Muscle layer of colon (tissue), 2 donors: ENCODE measurements at regions not wholly inside any gene's neighbourhood (a gene's known extent, or its start where the extent isn't known, plus 50 kb on each side); places are given as distances from the start of the nearest gene placed in this dataset.
"Not testable (repeated sequence)": the region's sequence is repeated elsewhere in the genome, so short reads cannot be mapped to it uniquely, and the experiment has no call there.

ENCODE experiments used
- H3K27ac ChIP-seq: one replicate; pipeline ENCODE4 v1.7.0; 2013; ENCODE audit warnings: low read depth, mild to moderate bottlenecking, low read length, moderate library complexity
- H3K27me3 ChIP-seq, 2 donors: one replicate each; pipeline ENCODE4 v1.7.0; 2013; ENCODE audit warnings: low read length in 2 of 2, mild to moderate bottlenecking in 2 of 2; ENCODE audit not compliant: insufficient read depth in 2 of 2, control insufficient read depth in 1 of 2
- H3K36me3 ChIP-seq: one replicate; pipeline ENCODE4 v1.7.0; 2013; ENCODE audit warnings: mild to moderate bottlenecking, low read length; ENCODE audit not compliant: insufficient read depth
- H3K4me1 ChIP-seq: one replicate; pipeline ENCODE4 v1.7.0; 2013; ENCODE audit warnings: mild to moderate bottlenecking, low read length; ENCODE audit not compliant: insufficient read depth
- H3K4me3 ChIP-seq, 2 donors: one replicate each; pipeline ENCODE4 v1.7.0; 2013; ENCODE audit warnings: low read length in 2 of 2, low read depth in 1 of 2, mild to moderate bottlenecking in 1 of 2, moderate library complexity in 1 of 2
- H3K9ac ChIP-seq: one replicate; pipeline ENCODE4 v1.7.0; 2013; ENCODE audit warnings: low read length
- H3K9me3 ChIP-seq: one replicate; pipeline ENCODE4 v1.7.0; 2013; ENCODE audit warnings: mild to moderate bottlenecking, low read length
- donor health status: abdominal sarcoma.
- donor health status: Adenocarcinoma of cecum.

GRCh38 chr12:89205517-89205916, 146.8 kb downstream of the DUSP6 start:
- no peaks in the 10 kb centered on the region for H3K36me3 ChIP-seq

DNA sequence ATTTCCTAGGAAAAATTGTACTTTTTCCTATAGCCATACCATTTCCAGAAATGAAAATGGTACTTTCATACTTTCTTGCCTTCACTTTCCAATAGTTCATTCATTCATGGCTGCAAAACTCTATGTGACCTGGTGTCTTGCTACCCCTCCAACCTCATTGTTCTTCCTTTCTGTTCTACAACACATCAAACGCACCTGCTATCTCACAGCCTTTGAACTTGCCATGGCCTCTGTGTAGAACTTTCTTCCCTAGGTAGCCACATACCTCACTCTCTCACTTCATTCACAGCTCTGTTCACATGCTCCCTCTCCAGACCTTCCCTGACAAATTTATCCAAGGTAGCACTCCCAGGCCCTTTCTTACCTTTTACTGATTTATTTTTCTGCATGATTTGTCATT, 149.2 kb downstream of the DUSP6 start:
- Histone ChIP-seq H3K27me3 (no peaks in the 10 kb centered on the region), H3K9me3 (no peaks in the 10 kb centered on the region), H3K27ac (no peak overlapping the region), H3K4me3 (no peak overlapping the region), H3K4me1 (no peaks in the 10 kb centered on the region), H3K36me3 (no peaks in the 10 kb centered on the region), H3K9ac (no peak overlapping the region)

More at GRCh38 chr12:89205517-89205916, 146.8 kb downstream of the DUSP6 start:
- no peaks in the 10 kb centered on the region for H3K27me3 ChIP-seq
- no peak overlapping the region for H3K9ac ChIP-seq
- no peak overlapping the region for H3K27ac ChIP-seq
- H3K4me1 ChIP-seq = no peaks in the 10 kb centered on the region
- H3K4me3 ChIP-seq = no peak overlapping the region
- H3K9me3 ChIP-seq = no peaks in the 10 kb centered on the region

DNA sequence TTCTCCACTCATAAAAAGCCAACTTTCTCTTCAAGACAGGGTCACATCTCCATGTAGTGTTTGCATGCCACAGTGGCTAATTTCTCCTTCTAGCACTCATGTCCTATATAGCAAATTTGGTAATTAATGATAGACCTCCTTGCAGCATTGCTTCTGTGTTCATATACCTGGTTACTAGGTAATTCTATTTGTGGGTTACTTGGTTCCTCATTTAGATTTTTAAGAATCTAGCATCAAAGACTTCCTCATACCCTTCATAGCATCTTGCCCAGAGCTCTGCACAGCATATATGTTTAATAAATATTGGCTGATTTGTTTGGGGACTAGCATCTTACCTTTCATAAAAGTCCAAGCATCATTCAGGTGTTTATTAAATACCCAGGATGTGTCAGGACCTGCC, 152.1 kb downstream of the DUSP6 start:
- Histone ChIP-seq H3K9me3 (no peaks in the 10 kb centered on the region), H3K4me1 (no peaks in the 10 kb centered on the region), H3K27me3 (no peaks in the 10 kb centered on the region), H3K36me3 (no peaks in the 10 kb centered on the region), H3K27ac (no peak overlapping the region), H3K4me3 (no peak overlapping the region), H3K9ac (no peak overlapping the region)

DNA sequence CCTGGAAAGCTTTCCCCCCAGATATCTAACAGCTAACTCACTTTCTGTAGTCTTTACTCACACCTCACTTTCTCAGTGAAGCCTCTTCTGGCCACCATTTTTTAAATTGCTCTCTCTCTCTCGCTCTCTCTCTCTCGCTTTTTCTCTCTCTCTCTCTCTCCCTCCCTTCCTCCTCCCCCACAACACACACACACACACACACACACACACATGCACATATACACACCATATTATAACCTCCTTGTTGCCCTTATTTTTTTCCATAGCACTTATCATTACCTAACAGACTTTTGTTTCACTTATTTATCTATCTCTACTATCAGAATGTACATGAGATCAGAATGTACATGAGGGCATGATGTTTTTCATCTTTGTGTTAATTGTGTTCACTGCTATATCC, 156.8 kb downstream of the DUSP6 start:
- Histone ChIP-seq H3K4me3 (no peak overlapping the region), H3K27ac (no peak overlapping the region), H3K36me3 (no peaks in the 10 kb centered on the region), H3K9ac (no peak overlapping the region), H3K27me3 (no peaks in the 10 kb centered on the region), H3K9me3 (no peaks in the 10 kb centered on the region), H3K4me1 (no peaks in the 10 kb centered on the region)

DNA sequence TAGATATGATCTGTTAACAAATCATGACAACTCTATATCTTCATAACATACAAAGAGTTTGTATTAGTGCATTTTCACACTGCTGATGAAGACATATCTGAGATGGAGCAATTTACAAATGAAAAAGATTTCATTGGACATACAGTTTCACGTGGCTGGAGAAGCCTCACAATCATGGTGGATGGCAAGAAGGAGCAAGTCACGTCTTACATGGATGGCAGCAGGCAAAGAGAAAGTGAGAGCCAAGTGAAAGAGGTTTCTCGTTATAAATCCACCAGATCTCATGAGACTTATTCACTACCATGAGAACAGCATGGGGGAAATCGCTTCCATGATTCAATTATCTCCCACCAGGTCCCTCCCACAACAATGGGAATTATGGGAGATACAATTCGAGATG, 157.6 kb downstream of the DUSP6 start:
- H3K27ac ChIP-seq = no peak overlapping the region
- no peak overlapping the region for H3K4me3 ChIP-seq
- H3K9me3 ChIP-seq = peaks cover 2% of the 10 kb centered on the region
- H3K4me1 ChIP-seq = no peaks in the 10 kb centered on the region
- no peaks in the 10 kb centered on the region for H3K27me3 ChIP-seq
- H3K36me3 ChIP-seq = no peaks in the 10 kb centered on the region
- H3K9ac ChIP-seq = no peak overlapping the region

DNA sequence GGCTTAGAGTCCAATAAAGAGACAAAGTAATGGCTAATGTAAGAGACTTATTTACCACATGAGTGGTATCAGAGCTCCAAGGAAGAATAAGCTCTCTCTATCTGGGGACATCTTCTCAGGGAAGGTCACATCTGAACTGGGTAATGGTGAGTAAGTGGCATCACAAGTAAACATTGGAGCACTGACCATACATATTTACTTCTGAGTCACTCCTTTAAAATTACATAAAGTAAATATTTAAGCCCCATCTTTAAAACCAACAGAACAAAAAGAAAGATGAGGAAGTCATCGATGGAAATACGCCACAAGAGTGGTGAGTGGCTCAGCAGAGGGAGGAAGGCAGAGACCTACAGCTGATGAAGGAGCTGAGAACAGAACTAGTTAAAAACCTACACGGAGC, 159.9 kb downstream of the DUSP6 start:
- no peak overlapping the region for H3K9ac ChIP-seq
- peaks cover 9% of the 10 kb centered on the region for H3K9me3 ChIP-seq
- no peak overlapping the region for H3K4me3 ChIP-seq
- no peaks in the 10 kb centered on the region for H3K4me1 ChIP-seq
- no peak overlapping the region for H3K27ac ChIP-seq
- no peaks in the 10 kb centered on the region for H3K27me3 ChIP-seq
- H3K36me3 ChIP-seq = no peaks in the 10 kb centered on the region

- H3K27ac ChIP-seq, H3K9me3 ChIP-seq, H3K27me3 ChIP-seq, H3K9ac ChIP-seq, H3K4me1 ChIP-seq, H3K4me3 ChIP-seq, H3K36me3 ChIP-seq: not testable (repeated sequence)
Measured at GRCh38 chr12:89191597-89191996, 160.7 kb downstream of the DUSP6 start.

- Histone ChIP-seq H3K27me3 (no peaks in the 10 kb centered on the region), H3K4me3 (no peak overlapping the region), H3K4me1 (no peaks in the 10 kb centered on the region), H3K9ac (no peak overlapping the region), H3K36me3 (no peaks in the 10 kb centered on the region), H3K9me3 (peaks cover 9% of the 10 kb centered on the region), H3K27ac (no peak overlapping the region)
Measured at GRCh38 chr12:89189448-89189847, 162.9 kb downstream of the DUSP6 start.

DNA sequence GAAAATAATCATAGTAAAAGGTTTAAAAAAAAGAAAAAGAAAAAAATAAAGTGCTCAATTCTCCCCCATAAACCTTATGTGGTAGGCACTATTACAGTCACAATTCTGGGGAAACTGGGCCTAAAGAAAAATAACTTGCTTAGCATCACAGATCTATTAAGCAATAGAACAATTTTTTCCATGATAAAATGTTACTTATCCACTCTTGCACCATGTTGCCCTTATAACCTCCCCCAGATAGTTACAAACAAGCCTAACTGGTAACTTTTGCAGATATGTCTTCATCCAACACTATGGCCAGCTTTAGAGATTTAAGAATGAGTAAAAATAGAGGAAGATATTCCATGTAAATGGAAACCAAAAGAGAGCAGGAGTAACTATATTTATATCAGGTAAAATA, 164.8 kb downstream of the DUSP6 start:
- Histone ChIP-seq H3K9ac (no peak overlapping the region), H3K27ac (no peak overlapping the region), H3K4me3 (no peak overlapping the region), H3K9me3 (peaks cover 9% of the 10 kb centered on the region), H3K4me1 (no peaks in the 10 kb centered on the region), H3K27me3 (no peaks in the 10 kb centered on the region), H3K36me3 (no peaks in the 10 kb centered on the region)

GRCh38 chr12:89185889-89186288, 166.4 kb downstream of the DUSP6 start:
- Histone ChIP-seq H3K27ac (no peak overlapping the region), H3K9ac (no peak overlapping the region), H3K27me3 (no peaks in the 10 kb centered on the region), H3K4me1 (peaks cover 8% of the 10 kb centered on the region), H3K4me3 (no peak overlapping the region), H3K9me3 (peaks cover 9% of the 10 kb centered on the region), H3K36me3 (no peaks in the 10 kb centered on the region)

DNA sequence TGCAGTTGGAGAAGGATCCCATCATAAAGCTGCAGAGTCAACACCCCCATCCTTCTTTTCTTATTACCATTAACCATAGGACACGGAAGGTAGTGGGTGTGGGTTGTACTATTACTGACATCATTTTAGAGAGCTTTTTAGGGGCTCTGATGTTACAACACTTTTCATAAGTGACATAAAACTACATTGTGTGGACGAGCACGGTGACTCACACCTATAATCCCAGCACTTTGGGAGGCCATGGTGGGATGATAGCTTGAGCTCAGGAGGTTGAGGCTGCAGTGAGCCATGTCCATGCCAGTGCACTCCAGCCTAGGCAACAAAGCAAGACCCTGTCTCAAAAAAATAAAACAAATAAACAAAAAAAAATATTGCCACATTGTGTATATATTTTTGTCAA, 167.1 kb downstream of the DUSP6 start:
- no peak overlapping the region for H3K4me3 ChIP-seq
- H3K36me3 ChIP-seq = no peaks in the 10 kb centered on the region
- no peaks in the 10 kb centered on the region for H3K27me3 ChIP-seq
- peaks cover 10% of the 10 kb centered on the region for H3K4me1 ChIP-seq
- H3K27ac ChIP-seq = no peak overlapping the region
- no peak overlapping the region for H3K9ac ChIP-seq
- H3K9me3 ChIP-seq = peaks cover 9% of the 10 kb centered on the region

DNA sequence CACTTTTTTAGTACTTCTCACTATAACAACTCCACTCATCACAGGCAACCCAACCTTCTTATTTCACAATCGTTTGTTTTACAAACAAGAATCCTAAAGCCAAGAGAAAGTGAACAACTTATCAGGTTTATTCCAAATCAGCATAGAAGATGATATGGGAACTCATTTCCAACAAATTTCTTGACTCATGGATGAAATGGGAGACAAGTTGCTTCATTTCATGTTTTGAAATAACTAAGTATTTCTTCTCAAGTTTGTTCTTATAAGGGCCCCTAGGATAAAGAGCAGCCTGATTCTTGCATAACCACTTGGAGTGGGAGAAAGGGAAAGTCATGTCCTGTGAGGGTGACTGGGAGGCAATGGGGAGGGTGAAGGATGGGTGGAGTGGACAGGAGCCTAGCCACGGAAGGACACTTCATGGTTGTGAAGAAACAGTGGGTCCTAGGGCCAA, 168.3 kb downstream of the DUSP6 start:
- no peak overlapping the region for H3K27ac ChIP-seq
- H3K36me3 ChIP-seq = no peaks in the 10 kb centered on the region

More for the DNA sequence above, 168.3 kb downstream of the DUSP6 start:
- peaks cover 10% of the 10 kb centered on the region for H3K4me1 ChIP-seq
- no peak overlapping the region for H3K9ac ChIP-seq
- peaks cover under 1% of the 10 kb centered on the region for H3K9me3 ChIP-seq
- no peaks in the 10 kb centered on the region for H3K27me3 ChIP-seq
- H3K4me3 ChIP-seq = no peak overlapping the region
